HG03196 (cell line): ENCODE measurements at regions not wholly inside any gene's neighbourhood (a gene's known extent, or its start where the extent isn't known, plus 50 kb on each side); places are given as distances from the start of the nearest gene placed in this dataset.
"Not testable (repeated sequence)": the region's sequence is repeated elsewhere in the genome, so short reads cannot be mapped to it uniquely, and the experiment has no call there.

Experiments
- ATAC-seq: cut with Tn5 transposase; IDR thresholded peaks from one replicate; pipeline ENCODE4 v1.9.1; 2021; ENCODE audit not compliant: unreplicated experiment

DNA sequence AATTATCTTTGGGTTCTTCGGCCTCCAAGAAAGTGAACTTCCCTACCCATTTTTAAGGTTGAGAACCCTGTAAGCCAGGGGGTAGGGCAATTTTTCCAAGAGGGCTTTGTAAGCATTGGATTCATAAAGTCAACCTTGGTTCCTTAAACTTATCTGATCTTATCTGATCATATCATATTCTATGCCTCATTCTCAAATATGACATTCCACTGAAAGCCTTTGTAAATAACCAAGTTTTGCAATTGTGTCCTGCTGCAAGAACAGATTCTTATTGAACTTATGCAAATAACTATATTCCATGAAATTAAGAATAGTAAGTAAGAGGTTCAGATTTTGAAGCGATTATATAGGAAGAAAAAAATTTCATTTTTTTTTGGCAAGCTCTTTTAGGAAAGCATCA, 649.5 kb downstream of the LRRC70 start:
- ATAC-seq = no peak

GRCh38 chr5:63220244-63220643, 641.6 kb downstream of the LRRC70 start:
- no peak for ATAC-seq

- no peak for ATAC-seq
Measured at GRCh38 chr5:63217422-63217821, 638.8 kb downstream of the LRRC70 start.

DNA sequence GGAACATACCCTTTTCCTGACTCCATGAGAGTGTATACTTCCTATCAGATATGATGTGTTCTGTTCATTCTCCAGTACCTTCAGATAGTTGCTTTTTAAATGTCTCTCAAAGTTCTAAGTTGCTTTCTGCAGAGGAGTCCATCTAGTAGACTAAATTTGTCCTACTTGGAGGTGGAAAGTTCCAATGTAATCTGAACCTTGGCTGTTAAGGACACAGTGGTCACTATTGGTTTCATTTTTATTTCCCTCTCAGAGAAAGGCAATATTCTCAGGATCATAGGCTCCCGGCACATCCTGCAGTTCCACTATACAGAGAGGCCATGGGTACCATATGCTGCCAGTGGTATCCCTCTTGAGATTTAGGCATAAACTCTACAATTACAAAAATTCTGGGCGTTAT, 634.6 kb downstream of the LRRC70 start:
- ATAC-seq = no peak

DNA sequence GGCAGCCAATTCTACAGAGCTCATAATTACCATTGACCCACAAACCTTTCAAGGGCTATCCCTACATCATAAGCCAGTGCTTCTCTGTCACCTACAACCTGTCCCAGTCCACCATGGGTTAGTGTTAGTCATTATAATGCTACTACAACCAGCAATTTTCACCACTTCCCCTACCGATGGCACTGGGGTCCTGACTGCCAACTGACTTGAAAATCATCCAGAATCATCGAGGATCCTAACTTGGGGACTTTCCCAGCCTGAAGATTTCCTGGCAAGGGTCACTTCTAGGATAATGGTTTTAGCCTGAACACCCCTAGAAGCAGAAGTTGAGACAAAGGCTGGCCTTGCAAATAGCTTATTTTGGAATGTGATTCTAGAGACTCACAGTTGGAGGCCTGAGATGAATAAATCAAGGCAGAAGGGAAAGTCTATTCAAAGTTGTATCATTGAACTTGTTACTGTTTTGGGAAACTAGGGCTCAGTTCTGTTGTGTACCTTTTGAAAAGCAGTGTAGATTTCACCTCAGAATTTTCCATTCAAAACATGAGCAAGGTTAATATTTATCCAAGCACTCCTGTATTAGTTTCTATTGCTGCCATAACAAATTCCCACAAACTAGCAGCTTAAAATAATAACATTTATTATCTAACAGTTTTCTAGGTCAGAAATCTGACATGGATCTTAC, 633.0 kb downstream of the LRRC70 start:
- ATAC-seq = no peak

DNA sequence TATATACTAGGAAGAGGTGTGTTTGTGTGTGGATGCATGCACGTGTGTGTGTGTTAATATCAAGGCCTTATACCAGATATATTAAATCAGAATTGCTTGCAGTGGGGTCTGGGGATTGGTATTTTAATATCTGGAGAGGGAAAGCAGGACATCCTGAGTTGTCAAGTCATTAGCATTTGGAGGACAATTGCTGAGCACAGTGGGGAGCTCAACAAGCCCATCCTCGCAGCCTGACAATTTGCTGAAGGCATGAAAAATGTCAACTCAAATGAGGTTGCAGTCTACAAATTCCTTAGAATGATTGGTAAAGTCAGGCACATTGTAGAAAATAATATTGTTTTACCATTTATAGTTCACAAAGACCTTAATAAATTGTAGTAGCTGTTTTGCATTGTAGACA, 627.4 kb downstream of the LRRC70 start:
- ATAC-seq = no peak

DNA sequence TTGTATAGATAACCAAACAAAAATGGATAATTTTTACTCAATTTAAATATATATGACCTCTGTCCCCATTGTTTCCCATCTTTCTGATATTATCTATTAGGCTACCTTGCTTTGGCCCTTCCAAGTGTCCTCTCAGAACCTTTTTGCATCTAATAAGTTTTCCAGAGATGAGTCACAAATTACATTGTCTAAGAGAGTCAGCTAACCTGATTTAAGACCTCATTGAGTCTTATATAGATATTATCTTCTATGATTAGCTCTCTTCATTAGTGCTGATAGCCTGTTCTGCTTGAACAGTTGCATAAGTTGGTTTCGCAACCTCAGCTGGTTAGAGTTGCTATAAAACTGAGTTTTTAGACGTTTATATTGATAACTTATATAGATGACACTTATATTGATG, 623.1 kb downstream of the LRRC70 start:
- ATAC-seq = no peak

GRCh38 chr5:63194126-63194525, 615.5 kb downstream of the LRRC70 start:
- ATAC-seq = no peak

DNA sequence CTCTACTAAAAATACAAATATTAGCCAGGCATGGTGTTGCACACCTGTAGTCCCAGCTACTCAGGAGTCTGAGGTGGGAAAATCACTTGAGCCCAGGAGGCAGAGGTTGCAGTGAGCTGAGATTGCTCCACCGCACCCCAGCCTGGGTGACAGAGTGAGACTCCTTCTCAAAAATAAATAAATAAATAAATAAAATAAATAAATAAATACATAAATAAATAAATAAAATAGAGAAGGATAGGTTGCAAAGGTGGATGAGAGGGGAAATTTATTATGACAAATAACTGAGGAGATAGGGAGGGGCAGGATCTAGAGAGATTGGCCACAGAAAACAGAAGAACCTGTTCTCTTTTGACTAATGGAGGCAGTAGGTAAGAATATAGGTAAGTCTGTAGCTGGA, 601.6 kb downstream of the LRRC70 start:
- not testable (repeated sequence) for ATAC-seq

DNA sequence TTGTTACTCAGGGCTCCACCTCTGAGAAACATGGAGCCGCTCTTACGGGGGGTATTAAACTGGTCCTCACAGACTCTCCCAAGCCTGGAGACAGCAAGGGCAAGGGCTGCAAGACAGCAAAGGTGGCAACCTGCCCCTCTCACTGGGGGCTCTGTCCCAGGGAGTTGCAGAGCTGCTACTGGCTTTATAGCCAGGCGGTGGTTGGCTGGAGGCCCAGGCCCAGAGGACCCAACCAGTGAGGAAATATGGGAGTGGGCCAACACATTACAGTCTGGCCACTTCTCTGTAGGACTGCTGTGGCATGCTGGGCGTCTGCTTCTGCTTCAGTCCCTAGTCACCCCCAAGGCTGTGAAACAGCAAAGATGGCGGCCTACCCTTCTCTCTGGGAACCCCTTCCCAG, 597.2 kb downstream of the LRRC70 start:
- ATAC-seq = no peak

- ATAC-seq = no peak
Measured at GRCh38 chr5:63170486-63170885, 591.9 kb downstream of the LRRC70 start.

GRCh38 chr5:63164838-63165535, 586.4 kb downstream of the LRRC70 start:
- no peak for ATAC-seq

DNA sequence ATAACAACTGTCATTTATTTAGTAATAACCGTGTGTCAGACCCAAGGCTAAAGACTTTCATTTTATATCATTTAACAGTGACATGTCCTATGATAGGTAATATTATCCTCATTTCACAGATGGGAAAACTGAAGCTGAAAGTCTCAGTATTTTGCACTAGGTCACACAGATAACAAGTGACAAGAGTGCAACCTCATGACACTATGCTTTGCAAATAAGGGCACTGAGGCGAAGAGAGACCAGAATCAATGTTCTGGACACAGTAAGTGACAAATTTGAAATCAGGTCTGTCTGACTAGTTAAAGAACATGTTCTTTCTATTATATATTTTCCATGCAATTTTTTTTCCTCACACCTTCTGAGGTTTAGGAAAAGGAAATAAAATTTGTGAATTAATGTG, 585.7 kb downstream of the LRRC70 start:
- ATAC-seq = no peak

- ATAC-seq = no peak
Measured at GRCh38 chr5:63155310-63155631, 576.7 kb downstream of the LRRC70 start.

DNA sequence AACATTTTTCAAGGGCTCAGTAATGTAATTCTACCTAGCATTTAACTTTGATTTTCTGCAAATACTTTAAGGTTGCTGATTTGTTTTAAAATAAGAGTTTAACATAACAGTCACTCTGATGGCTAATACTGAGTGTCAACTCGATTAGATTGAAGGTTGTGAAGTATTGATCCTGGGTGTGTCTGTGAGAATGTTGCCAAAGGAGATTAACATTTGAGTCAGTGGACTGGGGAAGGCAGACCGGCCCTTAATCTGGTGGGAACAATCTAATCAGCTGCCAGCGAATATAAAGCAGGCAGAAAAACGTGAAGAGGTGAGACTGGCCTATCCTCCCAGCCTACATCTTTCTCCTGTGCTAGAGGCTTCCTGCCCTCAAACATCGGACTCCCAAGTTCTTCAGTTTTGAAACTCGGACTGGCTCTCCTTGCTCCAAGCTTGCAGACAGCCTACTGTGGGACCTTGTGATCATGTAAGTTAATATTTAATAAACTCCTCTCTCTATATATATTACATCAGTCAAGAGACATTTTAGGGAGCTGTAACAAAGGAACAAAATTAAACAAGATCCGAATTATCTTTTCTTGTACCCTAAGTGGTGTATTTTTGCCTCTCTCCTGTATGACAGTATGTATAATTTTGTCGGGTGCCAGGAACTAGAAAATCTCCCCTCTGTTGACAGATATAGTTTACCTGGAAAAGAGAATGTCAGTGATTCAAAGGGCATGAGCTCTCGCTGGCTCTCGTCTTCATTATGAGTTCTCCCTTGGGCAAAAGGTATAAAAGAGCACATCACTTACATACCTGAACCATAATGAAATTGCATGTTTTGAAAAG, 576.1 kb downstream of the LRRC70 start:
- no peak for ATAC-seq

GRCh38 chr5:63152871-63153270, 574.3 kb downstream of the LRRC70 start:
- ATAC-seq = no peak

- ATAC-seq = no peak
Measured at GRCh38 chr5:63145167-63145566, 566.5 kb downstream of the LRRC70 start.

- no peak for ATAC-seq
Measured at GRCh38 chr5:63141591-63141990, 563.0 kb downstream of the LRRC70 start.

DNA sequence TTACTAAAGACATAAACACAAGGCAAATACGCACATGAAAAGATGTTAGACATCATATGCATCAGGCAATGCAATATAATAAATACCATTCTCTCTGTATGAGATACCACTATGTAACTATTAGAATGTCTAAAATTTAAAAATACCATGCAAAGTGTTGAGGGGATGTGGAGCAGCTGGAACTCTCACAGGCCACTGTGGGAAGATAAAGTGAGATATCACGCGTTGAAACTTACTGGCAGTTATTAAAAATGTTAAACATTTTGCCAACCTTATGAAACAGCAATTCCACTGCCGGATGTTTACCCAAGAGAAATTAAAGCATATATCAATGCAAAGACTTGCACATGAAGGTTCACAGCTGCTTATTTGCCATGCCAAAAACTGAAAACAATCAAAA, 556.7 kb downstream of the LRRC70 start:
- no peak for ATAC-seq

DNA sequence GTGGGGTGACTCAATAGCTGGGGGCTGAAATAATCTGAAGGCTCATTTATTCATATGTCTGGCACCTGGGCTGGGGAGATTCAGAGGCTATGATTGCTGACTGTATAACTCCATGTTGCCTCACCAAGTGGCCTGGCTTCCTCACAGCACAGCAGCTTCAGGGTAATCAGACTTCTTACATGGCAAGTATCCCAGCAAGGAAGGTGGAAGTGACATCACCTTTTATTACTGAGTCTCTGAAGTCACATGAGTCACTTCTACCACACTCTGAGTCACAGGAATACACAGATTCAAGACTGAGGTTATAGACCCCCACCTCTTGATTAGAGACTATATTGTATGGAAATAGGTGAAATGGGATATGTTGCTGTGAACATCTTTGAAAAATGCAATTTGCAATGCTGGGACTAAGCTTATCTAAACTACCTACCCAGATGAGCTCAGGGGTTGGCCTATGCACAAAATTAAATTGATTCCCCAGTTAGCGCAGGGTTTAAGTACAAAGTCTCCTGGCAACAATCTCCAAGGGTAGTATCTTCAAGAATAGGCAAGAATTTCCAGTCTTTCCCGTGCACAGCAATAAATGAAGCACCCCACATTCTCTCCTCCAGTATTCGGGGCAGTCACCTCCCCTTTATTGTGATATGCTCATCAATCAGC, 553.1 kb downstream of the LRRC70 start:
- no peak for ATAC-seq

- no peak for ATAC-seq
Measured at GRCh38 chr5:63128761-63129160, 550.1 kb downstream of the LRRC70 start.

GRCh38 chr5:63128018-63128417, 549.4 kb downstream of the LRRC70 start:
- peak; percentile 59 for ATAC-seq
